Activated naive CD8-positive, alpha-beta T cell treated with anti-CD3 and anti-CD28 coated beads, Interleukin-2, amount 50 U/mL, for 24 hours (primary cell): ENCODE measurements at regions not wholly inside any gene's neighbourhood (a gene's known extent, or its start where the extent isn't known, plus 50 kb on each side); places are given as distances from the start of the nearest gene placed in this dataset.

Source experiments
- ATAC-seq: fragments of 150-1000 bp; cut with Tn5 transposase; one replicate; pipeline ENCODE4 v1.10.0; 2021
- DNase-seq: peaks from one replicate; pipeline ENCODE4 v3.0.0; 2021
- H3K27ac Mint-ChIP-seq: one replicate; pipeline ENCODE4 v1.8.0; 2021; ENCODE audit warnings: mild to moderate bottlenecking, mixed read lengths
- H3K27me3 Mint-ChIP-seq: one replicate; pipeline ENCODE4 v1.8.0; 2021; ENCODE audit warnings: mixed read lengths
- H3K36me3 Mint-ChIP-seq: one replicate; pipeline ENCODE4 v1.8.0; 2021; ENCODE audit warnings: low read depth, mixed read lengths
- H3K4me1 Mint-ChIP-seq: one replicate; pipeline ENCODE4 v1.8.0; 2021; ENCODE audit warnings: mixed read lengths
- H3K4me3 Mint-ChIP-seq: one replicate; pipeline ENCODE4 v1.8.0; 2021; ENCODE audit warnings: mild to moderate bottlenecking, moderate library complexity, mixed read lengths
- H3K9me3 Mint-ChIP-seq: one replicate; pipeline ENCODE4 v1.8.0; 2021; ENCODE audit warnings: mixed read lengths

- DNase-seq (no peak), ATAC-seq (no peak)
- H3K27me3 Mint-ChIP-seq: peaks cover 8% of the 10 kb centered on the region
- no peak overlapping the region for H3K4me3 Mint-ChIP-seq
- no peaks in the 10 kb centered on the region for H3K9me3 Mint-ChIP-seq
- H3K4me1 Mint-ChIP-seq: peaks cover 6% of the 10 kb centered on the region
- no peaks in the 10 kb centered on the region for H3K36me3 Mint-ChIP-seq
- H3K27ac Mint-ChIP-seq: no peak overlapping the region
Observed at GRCh38 chr14:97283841-97284240, 486.7 kb downstream of the VRK1 start.

GRCh38 chr14:97287956-97288355 is 490.8 kb downstream of the VRK1 start:
- Mint-ChIP-seq H3K9me3 (no peaks in the 10 kb centered on the region), H3K4me3 (no peak overlapping the region), H3K4me1 (peaks cover 20% of the 10 kb centered on the region), H3K27me3 (peaks cover 5% of the 10 kb centered on the region), H3K27ac (no peak overlapping the region), H3K36me3 (no peaks in the 10 kb centered on the region)
- ATAC-seq (no peak), DNase-seq (no peak)

- no peaks in the 10 kb centered on the region for H3K9me3 Mint-ChIP-seq
- no peaks in the 10 kb centered on the region for H3K36me3 Mint-ChIP-seq
- ATAC-seq (peak; percentile 50), DNase-seq (peak; percentile 17)
- H3K27ac Mint-ChIP-seq: no peak overlapping the region
- H3K4me3 Mint-ChIP-seq: no peak overlapping the region
- peaks cover 18% of the 10 kb centered on the region for H3K4me1 Mint-ChIP-seq
- H3K27me3 Mint-ChIP-seq: peaks cover 5% of the 10 kb centered on the region
Observed at GRCh38 chr14:97290065-97290464, 492.9 kb downstream of the VRK1 start.

- ATAC-seq (peak; percentile 64), DNase-seq (no peak)
- peaks cover 5% of the 10 kb centered on the region for H3K27me3 Mint-ChIP-seq
- H3K4me3 Mint-ChIP-seq: no peak overlapping the region
- H3K36me3 Mint-ChIP-seq: no peaks in the 10 kb centered on the region
- H3K27ac Mint-ChIP-seq: peak overlapping the region; percentile 24
- H3K9me3 Mint-ChIP-seq: no peaks in the 10 kb centered on the region
- peaks cover 18% of the 10 kb centered on the region for H3K4me1 Mint-ChIP-seq
Observed at GRCh38 chr14:97290977-97291376, 493.8 kb downstream of the VRK1 start.

GRCh38 chr14:97293659-97294058 is 496.5 kb downstream of the VRK1 start:
- H3K36me3 Mint-ChIP-seq: no peaks in the 10 kb centered on the region
- peaks cover 21% of the 10 kb centered on the region for H3K4me1 Mint-ChIP-seq
- peaks cover 5% of the 10 kb centered on the region for H3K27me3 Mint-ChIP-seq
- ATAC-seq (no peak), DNase-seq (no peak)
- no peaks in the 10 kb centered on the region for H3K9me3 Mint-ChIP-seq
- no peak overlapping the region for H3K4me3 Mint-ChIP-seq
- no peak overlapping the region for H3K27ac Mint-ChIP-seq

- Mint-ChIP-seq H3K4me3 (no peak overlapping the region), H3K9me3 (no peaks in the 10 kb centered on the region), H3K4me1 (peaks cover 16% of the 10 kb centered on the region), H3K27ac (no peak overlapping the region), H3K36me3 (no peaks in the 10 kb centered on the region), H3K27me3 (peaks cover 8% of the 10 kb centered on the region)
- no peak for ATAC-seq
- DNase-seq: no peak
Observed at GRCh38 chr14:97295108-97295710, 498.0 kb downstream of the VRK1 start.

- ATAC-seq (no peak), DNase-seq (no peak)
- H3K9me3 Mint-ChIP-seq: no peaks in the 10 kb centered on the region
- H3K36me3 Mint-ChIP-seq: no peaks in the 10 kb centered on the region
- H3K27ac Mint-ChIP-seq: no peak overlapping the region
- H3K4me3 Mint-ChIP-seq: no peak overlapping the region
- H3K4me1 Mint-ChIP-seq: peaks cover 7% of the 10 kb centered on the region
- peaks cover 8% of the 10 kb centered on the region for H3K27me3 Mint-ChIP-seq
Observed at GRCh38 chr14:97296176-97296575, 499.0 kb downstream of the VRK1 start.

GRCh38 chr14:97297100-97297499 is 499.9 kb downstream of the VRK1 start:
- H3K27ac Mint-ChIP-seq: no peak overlapping the region
- H3K27me3 Mint-ChIP-seq: peaks cover 8% of the 10 kb centered on the region
- H3K36me3 Mint-ChIP-seq: no peaks in the 10 kb centered on the region
- no peaks in the 10 kb centered on the region for H3K9me3 Mint-ChIP-seq
- ATAC-seq: no peak
- DNase-seq: no peak
- H3K4me1 Mint-ChIP-seq: peaks cover 3% of the 10 kb centered on the region
- H3K4me3 Mint-ChIP-seq: no peak overlapping the region

- no peak overlapping the region for H3K27ac Mint-ChIP-seq
- no peaks in the 10 kb centered on the region for H3K36me3 Mint-ChIP-seq
- peaks cover 8% of the 10 kb centered on the region for H3K27me3 Mint-ChIP-seq
- H3K4me1 Mint-ChIP-seq: peaks cover 3% of the 10 kb centered on the region
- no peak overlapping the region for H3K4me3 Mint-ChIP-seq
- no peaks in the 10 kb centered on the region for H3K9me3 Mint-ChIP-seq
- ATAC-seq (no peak), DNase-seq (peak; percentile 14)
Observed at GRCh38 chr14:97298331-97298730, 501.1 kb downstream of the VRK1 start.

GRCh38 chr14:97298736-97299135 is 501.6 kb downstream of the VRK1 start:
- H3K4me3 Mint-ChIP-seq: no peak overlapping the region
- no peaks in the 10 kb centered on the region for H3K9me3 Mint-ChIP-seq
- H3K27me3 Mint-ChIP-seq: peaks cover 8% of the 10 kb centered on the region
- no peaks in the 10 kb centered on the region for H3K36me3 Mint-ChIP-seq
- H3K4me1 Mint-ChIP-seq: peaks cover 3% of the 10 kb centered on the region
- ATAC-seq: no peak
- DNase-seq: no peak
- no peak overlapping the region for H3K27ac Mint-ChIP-seq

GRCh38 chr14:97299661-97300060 is 502.5 kb downstream of the VRK1 start:
- ATAC-seq: no peak
- Mint-ChIP-seq H3K27ac (no peak overlapping the region), H3K4me3 (no peak overlapping the region), H3K27me3 (peaks cover 8% of the 10 kb centered on the region), H3K36me3 (no peaks in the 10 kb centered on the region), H3K4me1 (peaks cover 3% of the 10 kb centered on the region), H3K9me3 (no peaks in the 10 kb centered on the region)
- no peak for DNase-seq

- peaks cover 6% of the 10 kb centered on the region for H3K27me3 Mint-ChIP-seq
- DNase-seq (no peak), ATAC-seq (no peak)
- no peaks in the 10 kb centered on the region for H3K9me3 Mint-ChIP-seq
- no peak overlapping the region for H3K4me3 Mint-ChIP-seq
- H3K4me1 Mint-ChIP-seq: peaks cover 16% of the 10 kb centered on the region
- H3K27ac Mint-ChIP-seq: no peak overlapping the region
- H3K36me3 Mint-ChIP-seq: no peaks in the 10 kb centered on the region
Observed at GRCh38 chr14:97301931-97302559, 504.9 kb downstream of the VRK1 start.

- H3K36me3 Mint-ChIP-seq: no peaks in the 10 kb centered on the region
- no peak overlapping the region for H3K4me3 Mint-ChIP-seq
- peak; percentile 77 for ATAC-seq
- no peaks in the 10 kb centered on the region for H3K27me3 Mint-ChIP-seq
- H3K27ac Mint-ChIP-seq: no peak overlapping the region
- no peak for DNase-seq
- H3K9me3 Mint-ChIP-seq: no peaks in the 10 kb centered on the region
- H3K4me1 Mint-ChIP-seq: peaks cover 20% of the 10 kb centered on the region
Observed at GRCh38 chr14:97306133-97306759, 509.1 kb downstream of the VRK1 start.

- Mint-ChIP-seq H3K4me3 (no peak overlapping the region), H3K36me3 (no peaks in the 10 kb centered on the region), H3K27ac (no peak overlapping the region), H3K9me3 (no peaks in the 10 kb centered on the region), H3K27me3 (no peaks in the 10 kb centered on the region), H3K4me1 (peaks cover 25% of the 10 kb centered on the region)
- ATAC-seq (peak; percentile 38), DNase-seq (no peak)
Observed at GRCh38 chr14:97306760-97307246, 509.6 kb downstream of the VRK1 start.

GRCh38 chr14:97311411-97311810 is 514.2 kb downstream of the VRK1 start:
- Mint-ChIP-seq H3K9me3 (peaks cover 5% of the 10 kb centered on the region), H3K4me3 (no peak overlapping the region), H3K27ac (no peak overlapping the region), H3K36me3 (no peaks in the 10 kb centered on the region), H3K4me1 (peaks cover 19% of the 10 kb centered on the region), H3K27me3 (no peaks in the 10 kb centered on the region)
- DNase-seq: no peak
- peak; percentile 52 for ATAC-seq
